ENCODE measurements at regions not wholly inside any gene's neighbourhood (a gene's known extent, or its start where the extent isn't known, plus 50 kb on each side); places are given as distances from the start of the nearest gene placed in this dataset.

DNA sequence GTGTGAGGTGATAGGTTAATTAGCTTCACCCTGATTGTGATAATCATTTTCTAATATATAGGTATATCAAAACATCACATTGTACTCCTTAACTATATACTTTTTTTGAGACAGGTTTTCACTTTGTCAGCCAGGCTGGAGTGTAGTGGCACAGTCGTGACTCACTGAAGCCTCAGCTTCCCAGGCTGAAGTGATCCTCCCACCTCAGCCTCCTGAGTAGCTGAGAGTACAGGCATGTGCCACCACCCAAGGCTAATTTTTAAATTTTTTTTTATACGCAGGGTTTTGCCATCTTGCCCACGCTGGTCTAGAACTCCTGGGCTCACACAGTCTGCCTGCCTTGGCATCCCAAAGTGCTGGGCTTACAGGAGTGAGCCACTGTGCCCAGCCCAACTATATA is 455.3 kb upstream of the MAF start:
- in situ Hi-C loops (cut with HindIII; ENCODE audit: low pct_unique_long_range_greater_than_20kb, low sequenced_read_pairs): no loop called here
- ChIA-PET CTCF (no interaction called here), POLR2A (no interaction called here)
- intact Hi-C loops (cut with micrococcal nuclease; ENCODE audit: unreplicated experiment): no loop called here
- Histone ChIP-seq H3K9me3 (ENCODE audit: control insufficient read depth, insufficient read depth, low read depth, low read length) (no peaks in the 10 kb centered on the region), H3K4me1 (ENCODE audit: control insufficient read depth, insufficient read depth, low read length) (no peaks in the 10 kb centered on the region), H3K27ac (ENCODE audit: low read length) (no peak overlapping the region), H3K4me3 (ENCODE audit: low read depth in 2 of 2, low read length in 2 of 2) (no peak overlapping the region), H3K27me3 (ENCODE audit: control insufficient read depth, insufficient read depth, low read length) (no peaks in the 10 kb centered on the region), H3K36me3 (ENCODE audit: control insufficient read depth, insufficient read depth, low read length) (no peaks in the 10 kb centered on the region)
- DNase-seq (ENCODE audit: low read depth, low spot score): no peak
- TF ChIP-seq, protein P1, sequence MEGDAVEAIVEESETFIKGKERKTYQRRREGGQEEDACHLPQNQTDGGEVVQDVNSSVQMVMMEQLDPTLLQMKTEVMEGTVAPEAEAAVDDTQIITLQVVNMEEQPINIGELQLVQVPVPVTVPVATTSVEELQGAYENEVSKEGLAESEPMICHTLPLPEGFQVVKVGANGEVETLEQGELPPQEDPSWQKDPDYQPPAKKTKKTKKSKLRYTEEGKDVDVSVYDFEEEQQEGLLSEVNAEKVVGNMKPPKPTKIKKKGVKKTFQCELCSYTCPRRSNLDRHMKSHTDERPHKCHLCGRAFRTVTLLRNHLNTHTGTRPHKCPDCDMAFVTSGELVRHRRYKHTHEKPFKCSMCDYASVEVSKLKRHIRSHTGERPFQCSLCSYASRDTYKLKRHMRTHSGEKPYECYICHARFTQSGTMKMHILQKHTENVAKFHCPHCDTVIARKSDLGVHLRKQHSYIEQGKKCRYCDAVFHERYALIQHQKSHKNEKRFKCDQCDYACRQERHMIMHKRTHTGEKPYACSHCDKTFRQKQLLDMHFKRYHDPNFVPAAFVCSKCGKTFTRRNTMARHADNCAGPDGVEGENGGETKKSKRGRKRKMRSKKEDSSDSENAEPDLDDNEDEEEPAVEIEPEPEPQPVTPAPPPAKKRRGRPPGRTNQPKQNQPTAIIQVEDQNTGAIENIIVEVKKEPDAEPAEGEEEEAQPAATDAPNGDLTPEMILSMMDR (IDR thresholded peaks at IDR 0.05): no peak
- TF ChIP-seq POLR2AphosphoS5 (IDR thresholded peaks at IDR 0.05; ENCODE audit: low read depth, low read length): no peak
- TF ChIP-seq TCF7L2 (IDR thresholded peaks at IDR 0.05; ENCODE audit: low read depth, low read length): no peak
- no peak for TF ChIP-seq REST (IDR thresholded peaks at IDR 0.05; ENCODE audit: insufficient read depth in 1 of 2, low read depth in 2 of 2, low read length in 1 of 2)
- TF ChIP-seq SIN3A (IDR thresholded peaks at IDR 0.05; ENCODE audit: borderline replicate concordance, insufficient read depth, low read depth, low read length): no peak
- BruUV-seq (replicated peaks): no TSS peak
- ATAC-seq: no peak

GRCh38 chr16:80054647-80055046 is 454.1 kb upstream of the MAF start:
- Histone ChIP-seq H3K27me3 (ENCODE audit: control insufficient read depth, insufficient read depth, low read length) (no peaks in the 10 kb centered on the region), H3K36me3 (ENCODE audit: control insufficient read depth, insufficient read depth, low read length) (no peaks in the 10 kb centered on the region), H3K4me3 (ENCODE audit: low read depth in 2 of 2, low read length in 2 of 2) (no peak overlapping the region), H3K27ac (ENCODE audit: low read length) (no peak overlapping the region), H3K4me1 (ENCODE audit: control insufficient read depth, insufficient read depth, low read length) (no peaks in the 10 kb centered on the region), H3K9me3 (ENCODE audit: control insufficient read depth, insufficient read depth, low read depth, low read length) (no peaks in the 10 kb centered on the region)
- TF ChIP-seq SIN3A (IDR thresholded peaks at IDR 0.05; ENCODE audit: borderline replicate concordance, insufficient read depth, low read depth, low read length): no peak
- ATAC-seq: no peak
- BruUV-seq (replicated peaks): no TSS peak
- POLR2A ChIA-PET: no interaction called here
- DNase-seq (ENCODE audit: low read depth, low spot score): no peak
- intact Hi-C loops (cut with micrococcal nuclease; ENCODE audit: unreplicated experiment): no loop called here
- in situ Hi-C loops (cut with HindIII; ENCODE audit: low pct_unique_long_range_greater_than_20kb, low sequenced_read_pairs): no loop called here
- CTCF ChIA-PET: no interaction called here

GRCh38 chr16:80051040-80051439 is 450.5 kb upstream of the MAF start:
- intact Hi-C loops (cut with micrococcal nuclease; ENCODE audit: unreplicated experiment): no loop called here
- H3K4me3 ChIP-seq (ENCODE audit: low read depth in 2 of 2, low read length in 2 of 2): no peak overlapping the region
- no TSS peak for BruUV-seq (replicated peaks)
- no peaks in the 10 kb centered on the region for H3K4me1 ChIP-seq (ENCODE audit: control insufficient read depth, insufficient read depth, low read length)
- no peaks in the 10 kb centered on the region for H3K27me3 ChIP-seq (ENCODE audit: control insufficient read depth, insufficient read depth, low read length)
- in situ Hi-C loops (cut with HindIII; ENCODE audit: low pct_unique_long_range_greater_than_20kb, low sequenced_read_pairs): no loop called here
- DNase-seq (ENCODE audit: low read depth, low spot score): no peak
- no peaks in the 10 kb centered on the region for H3K36me3 ChIP-seq (ENCODE audit: control insufficient read depth, insufficient read depth, low read length)
- no peak for TF ChIP-seq REST (IDR thresholded peaks at IDR 0.05; ENCODE audit: insufficient read depth in 1 of 2, low read depth in 2 of 2, low read length in 1 of 2)
- no peak for TF ChIP-seq SIN3A (IDR thresholded peaks at IDR 0.05; ENCODE audit: borderline replicate concordance, insufficient read depth, low read depth, low read length)
- TF ChIP-seq TCF7L2 (IDR thresholded peaks at IDR 0.05; ENCODE audit: low read depth, low read length): no peak
- TF ChIP-seq, protein P1 (IDR thresholded peaks at IDR 0.05): no peak
- no peak for ATAC-seq
- no peaks in the 10 kb centered on the region for H3K9me3 ChIP-seq (ENCODE audit: control insufficient read depth, insufficient read depth, low read depth, low read length)
- CTCF ChIA-PET: no interaction called here
- POLR2A ChIA-PET: no interaction called here
- no peak overlapping the region for H3K27ac ChIP-seq (ENCODE audit: low read length)
